Stimulated activated naive CD4-positive, alpha-beta T cell (primary cell): ENCODE measurements at regions not wholly inside any gene's neighbourhood (a gene's known extent, or its start where the extent isn't known, plus 50 kb on each side); places are given as distances from the start of the nearest gene placed in this dataset.
"Not testable (repeated sequence)": the region's sequence is repeated elsewhere in the genome, so short reads cannot be mapped to it uniquely, and the experiment has no call there.

Source experiments
- DNase-seq, 6 experiments: peaks; one replicate each; lab custom pipeline; 2025; lab: John Stamatoyannopoulos, UW

- DNase-seq: no peak
These were observed 96.4 kb upstream of the EDIL3 start for GRCh38 chr5:84480873-84481637.

GRCh38 chr5:84478603-84479002 lies 93.9 kb upstream of the EDIL3 start:
- no peak for DNase-seq

- DNase-seq: no peak
These were observed 92.8 kb upstream of the EDIL3 start for GRCh38 chr5:84477485-84477884.

- DNase-seq: no peak
These were observed 89.4 kb upstream of the EDIL3 start for GRCh38 chr5:84474126-84474525.

GRCh38 chr5:84453405-84453804 lies 68.7 kb upstream of the EDIL3 start:
- no peak for DNase-seq

- no peak for DNase-seq
These were observed 66.1 kb upstream of the EDIL3 start for GRCh38 chr5:84450617-84451414.

GRCh38 chr5:84445049-84445685 lies 60.5 kb upstream of the EDIL3 start:
- no peak for DNase-seq

GRCh38 chr5:84438456-84438855 lies 53.8 kb upstream of the EDIL3 start:
- no peak for DNase-seq

GRCh38 chr5:84437673-84438315 lies 53.1 kb upstream of the EDIL3 start:
- no peak for DNase-seq

- no peak for DNase-seq
These were observed 52.2 kb upstream of the EDIL3 start for GRCh38 chr5:84436866-84437265.

GRCh38 chr5:84435861-84436346 lies 51.2 kb upstream of the EDIL3 start:
- not testable (repeated sequence) for DNase-seq
